ENCODE measurements at regions not wholly inside any gene's neighbourhood (a gene's known extent, or its start where the extent isn't known, plus 50 kb on each side); places are given as distances from the start of the nearest gene placed in this dataset.

DNA sequence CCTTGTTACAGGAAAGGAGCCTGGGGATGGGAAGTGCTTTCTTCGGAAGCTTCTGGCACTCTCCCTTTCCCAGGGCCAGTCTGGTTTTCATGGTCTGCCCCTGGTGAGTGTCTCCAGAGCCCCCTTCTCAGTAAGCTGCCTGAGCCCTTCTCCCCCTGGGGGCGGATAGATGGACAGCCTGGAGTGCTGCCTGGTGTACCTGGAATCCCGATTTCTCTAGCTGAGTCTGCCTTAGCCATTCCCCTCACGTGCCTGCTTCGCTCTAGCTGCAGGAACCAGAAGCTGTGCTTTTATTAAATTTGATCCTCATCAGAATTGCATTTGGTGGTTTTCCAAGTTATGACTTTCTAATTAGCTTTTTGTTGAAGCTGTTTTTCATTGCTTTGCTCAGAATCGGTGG, 152.9 kb upstream of the NAV2 start:
- TF ChIP-seq YY1 (IDR thresholded peaks at IDR 0.05; ENCODE audit: insufficient read depth, insufficient read length) (no peak), ZNF274 (IDR thresholded peaks at IDR 0.05; ENCODE audit: low read depth, low read length) (no peak)
